Activated CD4-positive, CD25-positive, alpha-beta regulatory T cell treated with anti-CD3 and anti-CD28 coated beads, Interleukin-2, amount 50 U/mL, for 16 hours (primary cell): ENCODE measurements at regions not wholly inside any gene's neighbourhood (a gene's known extent, or its start where the extent isn't known, plus 50 kb on each side); places are given as distances from the start of the nearest gene placed in this dataset.

Source experiments
- DNase-seq: peaks from one replicate; pipeline ENCODE4 v3.0.0-alpha.2; 2020; ENCODE audit warnings: low read depth, low spot score

DNA sequence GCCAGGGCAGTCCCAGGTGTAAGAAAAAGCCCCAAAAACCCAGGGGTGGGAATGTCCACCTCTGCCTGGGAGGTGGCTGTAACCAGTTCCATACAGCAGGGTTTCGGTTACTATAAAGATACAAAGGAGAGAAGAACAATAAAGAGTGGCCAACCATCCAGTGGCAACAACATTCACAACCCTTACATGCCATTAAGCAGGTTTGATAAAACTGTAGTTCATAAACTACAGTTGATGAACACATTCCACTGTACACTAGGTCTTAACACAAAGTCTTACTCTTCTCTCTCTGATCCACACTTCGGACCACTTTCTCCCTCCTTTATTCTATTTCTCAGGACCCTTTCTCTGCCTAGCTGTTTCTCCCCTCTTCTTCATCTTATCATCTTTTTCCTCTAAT, 152.0 kb downstream of the TLE3 start:
- DNase-seq = no peak

DNA sequence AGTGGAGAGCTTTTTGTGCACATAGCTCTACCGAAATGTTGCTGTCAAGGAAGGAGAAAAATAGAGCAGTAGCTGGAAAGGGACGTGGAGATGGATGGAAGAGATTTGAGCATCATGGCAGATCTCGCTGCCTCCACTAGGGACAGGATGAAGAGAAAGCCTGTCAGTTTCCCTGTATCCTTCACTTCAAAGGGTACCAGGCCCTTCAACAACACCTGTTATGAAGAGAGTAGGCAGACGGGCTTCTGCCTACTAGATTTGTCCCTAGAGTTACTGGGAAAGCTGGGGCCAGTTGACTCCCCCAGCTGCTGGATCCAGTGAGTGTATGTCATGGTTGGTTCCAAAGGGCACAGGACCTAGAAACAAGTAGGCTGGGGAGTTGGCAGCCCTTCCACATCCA, 150.8 kb downstream of the TLE3 start:
- no peak for DNase-seq

DNA sequence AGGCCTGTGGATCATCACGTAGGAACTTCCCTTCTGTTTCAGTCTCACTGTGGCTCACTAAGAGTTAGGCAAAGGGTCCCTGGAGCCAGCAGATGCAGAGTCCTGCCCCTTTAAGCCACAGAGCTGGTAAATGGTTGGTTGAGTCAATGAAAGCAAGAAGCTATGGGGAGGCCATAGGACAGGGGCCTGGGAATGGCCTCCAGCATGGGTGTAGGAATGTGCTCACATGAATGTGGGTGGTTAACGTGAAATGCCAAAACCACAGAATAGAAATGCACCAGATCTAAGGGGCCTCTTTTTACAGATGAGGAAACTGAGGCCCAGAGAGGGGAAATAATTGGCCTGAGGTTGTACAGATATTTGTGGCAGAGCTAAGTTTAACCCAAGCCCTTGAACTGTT, 150.3 kb downstream of the TLE3 start:
- no peak for DNase-seq

DNA sequence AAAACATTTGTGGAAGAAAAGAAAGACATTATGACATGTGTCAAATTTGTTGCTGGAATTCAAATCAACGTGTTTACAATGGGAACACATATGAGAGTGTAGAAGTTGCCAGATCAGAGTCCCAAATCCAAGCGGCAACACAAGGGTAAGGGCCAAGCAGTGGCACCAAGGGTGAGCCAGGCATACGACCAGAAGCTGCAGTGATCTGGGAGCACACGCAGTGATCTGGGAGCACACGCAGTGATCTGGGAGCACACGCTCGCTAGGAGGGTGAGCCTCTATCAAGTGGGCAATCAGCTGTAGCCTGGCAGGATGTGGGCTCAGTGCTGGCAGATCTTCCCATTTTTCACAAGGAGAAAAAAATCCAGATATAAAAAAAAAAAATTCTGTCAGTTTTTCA, 148.2 kb downstream of the TLE3 start:
- DNase-seq = no peak

DNA sequence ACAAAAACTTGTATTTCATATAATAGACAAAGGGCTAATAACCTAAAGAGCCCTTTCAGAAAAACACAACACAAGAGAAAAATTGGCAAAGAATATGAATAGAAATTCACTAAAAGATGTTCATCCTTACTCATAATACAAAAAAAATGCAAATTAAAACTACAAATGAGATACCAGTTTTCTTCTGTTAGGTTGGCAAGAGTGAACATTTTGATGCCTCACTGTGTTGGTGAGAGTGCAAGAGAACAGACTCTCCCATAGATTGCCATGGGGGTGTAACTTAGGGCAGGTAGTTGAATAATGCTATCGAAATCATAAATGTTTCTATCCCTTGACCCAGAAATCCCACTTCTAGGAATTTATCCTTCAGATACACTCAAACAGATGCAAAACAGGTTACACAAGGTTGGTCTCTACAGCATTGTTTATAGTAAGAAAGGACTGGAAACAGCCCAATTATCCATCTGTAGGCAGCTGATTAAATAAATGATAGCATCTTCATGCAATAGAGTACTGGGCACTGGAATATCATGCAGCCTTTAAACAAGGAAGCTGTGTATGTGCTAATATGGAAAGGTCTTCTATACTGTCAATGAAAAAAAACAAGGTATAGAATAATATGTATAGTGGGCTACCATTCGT, 146.3 kb downstream of the TLE3 start:
- no peak for DNase-seq

DNA sequence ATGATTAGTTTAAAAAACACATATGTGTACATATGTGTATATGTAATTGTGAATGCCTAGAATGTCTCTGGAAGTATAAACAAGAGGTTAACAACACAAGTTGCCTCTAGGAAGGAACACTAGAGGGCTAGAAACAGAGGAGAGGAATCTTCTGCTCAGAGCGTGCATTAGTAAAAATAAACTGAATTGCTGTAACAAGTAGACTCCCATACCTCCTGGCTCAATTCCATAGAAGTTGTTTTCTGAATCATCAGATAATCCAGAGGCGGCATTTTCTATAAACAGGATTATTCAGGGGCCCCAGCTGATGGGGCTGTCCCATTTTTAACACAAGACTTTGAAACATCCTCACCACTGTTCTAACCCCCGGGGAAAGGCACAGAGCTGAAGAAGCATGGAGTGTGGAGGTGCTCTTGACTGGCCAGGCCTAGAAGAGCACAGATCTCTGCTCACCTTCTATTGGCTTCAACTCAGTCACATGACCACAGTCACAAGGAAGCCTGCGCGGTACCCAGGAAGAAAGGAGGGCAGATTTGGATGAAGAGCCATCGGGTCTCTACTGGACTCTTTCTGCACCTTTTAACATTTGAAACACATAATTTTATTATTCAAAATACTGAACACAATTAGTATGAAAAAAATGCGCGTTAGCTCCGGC, 145.7 kb downstream of the TLE3 start:
- DNase-seq = no peak

DNA sequence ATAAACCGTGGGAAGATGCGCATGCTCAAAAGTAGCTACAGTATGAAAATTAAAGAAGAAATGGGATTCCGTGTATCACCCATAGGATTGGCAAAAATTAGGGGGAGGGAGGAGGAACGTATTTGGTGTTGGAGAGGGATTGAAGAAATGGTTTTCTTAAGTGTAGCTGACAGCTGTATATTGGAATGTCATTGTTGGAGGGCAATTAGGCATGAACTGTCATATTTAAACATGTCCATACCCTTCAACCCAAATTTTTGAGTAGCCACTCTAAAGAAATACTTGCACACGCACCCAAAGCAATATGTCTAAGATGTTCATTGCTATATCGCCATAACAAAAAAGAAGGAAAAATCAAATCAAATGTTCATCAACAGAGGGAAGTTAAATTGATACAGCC, 144.7 kb downstream of the TLE3 start:
- DNase-seq = no peak

DNA sequence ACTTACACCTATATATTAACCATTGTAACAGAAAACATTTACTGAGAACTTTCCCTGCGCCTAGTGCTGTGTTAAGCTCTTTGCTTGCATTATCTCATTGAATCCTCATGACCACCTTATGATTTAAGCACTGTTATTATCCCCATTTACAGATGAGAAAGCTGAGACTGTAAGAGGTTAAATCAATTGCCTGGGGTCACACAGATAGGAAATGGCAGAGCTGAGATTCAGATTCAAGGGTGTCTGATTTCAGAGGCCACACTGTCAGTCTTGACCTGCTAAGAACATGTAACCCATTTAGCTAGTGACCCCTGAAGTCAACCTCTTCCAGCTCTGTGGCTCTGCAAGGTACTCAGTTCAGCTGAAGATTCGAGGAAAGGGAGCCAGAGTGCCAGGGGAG, 143.9 kb downstream of the TLE3 start:
- no peak for DNase-seq

DNA sequence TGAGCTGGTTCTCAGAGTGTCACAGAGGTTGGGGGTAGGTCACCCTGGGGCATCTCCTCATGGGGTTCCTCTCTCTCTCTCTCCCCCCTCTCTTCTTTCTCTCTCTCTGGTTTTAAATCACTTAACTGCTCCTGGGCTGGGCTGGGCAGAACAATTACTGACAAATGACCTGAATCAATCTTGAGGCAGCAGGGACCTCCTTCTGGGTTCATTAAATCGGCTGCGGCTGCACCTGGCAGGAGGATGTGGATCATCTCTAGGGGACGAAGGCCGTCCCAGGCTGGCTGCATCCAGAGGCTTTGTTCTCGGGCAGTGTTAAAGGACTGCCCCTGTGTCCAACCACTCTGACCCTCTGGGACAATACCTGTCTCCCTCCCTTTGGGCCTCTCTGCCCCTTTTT, 143.1 kb downstream of the TLE3 start:
- DNase-seq = no peak

DNA sequence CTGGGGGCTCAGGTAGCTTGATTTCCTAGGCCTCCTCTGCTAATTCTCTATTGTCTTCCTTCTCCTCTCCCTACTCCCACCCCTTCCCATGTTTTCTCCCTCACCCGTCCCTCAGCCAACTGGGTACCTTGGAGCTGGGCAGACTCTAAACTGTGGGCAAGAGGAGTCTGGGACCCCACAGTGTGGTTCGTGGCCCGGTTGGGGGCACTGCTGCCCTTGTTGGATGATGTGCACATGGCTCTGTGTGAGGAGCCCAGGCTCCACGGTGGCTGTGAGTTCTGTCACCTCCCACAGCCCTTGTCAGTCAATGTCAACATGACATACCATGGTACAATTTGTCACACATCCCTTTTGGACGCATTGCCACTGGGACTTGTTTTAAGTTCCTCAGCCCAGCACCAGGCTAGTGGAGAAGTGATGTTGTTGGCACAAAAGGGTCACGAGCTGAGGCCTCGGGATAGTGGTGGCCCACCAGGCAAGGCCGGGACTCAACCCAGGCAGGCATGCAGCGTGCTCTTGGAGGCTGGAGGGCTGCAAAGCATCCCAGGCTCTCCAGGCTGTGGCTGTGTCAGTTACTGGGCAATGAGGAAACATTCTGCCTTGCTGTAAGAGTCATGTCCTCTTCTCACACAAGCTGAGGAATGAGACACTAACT, 142.3 kb downstream of the TLE3 start:
- DNase-seq = no peak

DNA sequence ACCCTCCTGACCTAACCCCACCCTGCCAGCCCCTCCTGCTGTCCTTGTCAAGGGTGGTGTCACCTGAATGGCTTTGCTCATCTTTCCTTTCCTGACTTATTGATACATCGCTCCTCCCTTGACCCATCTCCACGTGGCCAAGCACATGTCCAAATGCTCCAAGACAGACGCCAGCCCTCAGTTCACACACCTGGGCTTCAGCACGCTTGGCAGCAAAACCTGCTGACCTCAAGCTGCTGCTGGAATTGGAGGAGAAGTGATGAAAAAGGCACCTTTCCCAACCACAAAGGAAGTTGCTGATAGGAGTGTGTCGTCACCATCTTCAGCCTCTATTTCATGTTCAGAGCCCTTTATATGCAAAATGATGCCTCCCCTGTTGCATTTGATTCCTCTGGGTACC, 141.3 kb downstream of the TLE3 start:
- DNase-seq = no peak

DNA sequence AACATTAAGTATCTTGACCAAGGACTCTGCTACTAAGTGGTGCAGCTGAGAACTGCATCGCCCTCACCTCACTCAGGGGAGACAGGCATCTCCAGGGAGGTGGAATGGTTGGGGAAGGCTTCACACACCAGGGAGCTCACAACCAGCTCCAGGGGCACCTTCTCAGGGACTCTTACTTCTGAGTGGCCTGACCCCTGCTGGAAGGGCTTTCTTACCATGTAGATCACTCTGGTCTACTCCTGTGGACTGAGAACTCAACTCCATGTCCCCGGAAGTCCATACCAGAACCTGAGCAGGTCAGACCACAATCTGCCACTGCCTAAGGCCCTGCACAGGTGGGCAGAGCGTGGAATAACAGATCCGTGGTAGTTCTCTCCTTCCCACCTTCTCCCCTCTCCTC, 140.5 kb downstream of the TLE3 start:
- DNase-seq = no peak

DNA sequence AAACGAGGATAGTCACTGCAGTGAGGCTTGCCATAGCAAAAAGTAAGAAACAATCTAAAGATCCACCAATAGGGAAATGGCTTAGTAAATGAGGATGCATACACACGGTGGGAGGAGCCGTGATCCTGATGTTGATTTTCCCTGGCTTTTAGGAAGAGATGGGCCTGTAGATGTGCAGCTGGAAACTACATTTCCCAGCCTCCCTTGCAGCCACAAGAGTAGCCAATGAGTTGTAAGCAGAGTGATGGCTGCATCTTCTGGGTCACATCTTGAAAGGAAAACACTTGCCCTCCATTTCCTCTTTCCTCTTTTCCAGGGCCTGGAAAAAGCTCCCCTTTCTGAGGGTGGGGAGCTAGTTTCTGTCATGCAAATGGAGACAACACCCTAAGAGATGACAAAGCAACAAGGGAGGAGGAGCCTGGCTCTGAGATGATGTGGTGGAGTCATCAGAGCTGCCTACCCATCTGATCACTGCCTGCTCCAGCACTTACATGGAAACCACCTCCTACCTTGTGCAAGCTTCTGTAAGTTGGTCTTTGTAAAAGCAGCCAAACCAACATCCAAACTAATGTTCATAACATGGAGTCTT, 139.1 kb downstream of the TLE3 start:
- no peak for DNase-seq

DNA sequence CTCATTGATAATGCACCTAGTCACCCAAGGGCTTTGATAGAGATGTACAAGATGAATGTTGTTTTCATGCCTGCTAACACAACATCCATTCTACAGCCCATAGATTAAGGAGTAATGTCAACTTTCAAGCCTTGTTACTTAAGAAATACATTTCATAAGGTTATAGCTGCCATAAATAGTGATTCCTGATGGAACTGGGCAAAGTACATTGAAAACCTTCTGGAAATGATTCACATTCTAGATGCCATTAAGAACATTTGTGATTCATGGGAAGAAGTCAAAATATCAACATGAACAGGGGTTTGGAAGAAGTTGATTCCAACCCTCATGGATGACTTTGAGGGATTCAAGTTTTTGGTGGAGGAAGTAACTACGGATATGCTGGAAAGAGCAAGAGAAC, 135.2 kb downstream of the TLE3 start:
- no peak for DNase-seq

DNA sequence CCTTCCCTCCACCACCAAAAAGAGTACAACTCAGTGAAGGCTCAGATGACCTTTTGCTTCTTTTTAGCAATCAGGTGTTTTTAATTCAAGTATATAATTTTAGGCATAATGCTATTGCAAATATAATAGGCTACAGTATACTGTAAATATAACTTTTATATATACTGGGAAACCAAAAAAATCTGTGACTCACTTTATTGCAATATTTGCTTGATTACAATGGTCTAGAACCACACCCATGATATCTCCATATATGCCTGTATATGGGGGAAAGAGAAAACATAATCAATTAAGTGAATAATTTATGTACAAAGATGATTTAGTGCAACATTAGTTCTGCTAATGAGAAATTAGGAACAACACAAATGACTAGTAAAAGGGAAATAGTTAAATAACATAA, 134.3 kb downstream of the TLE3 start:
- no peak for DNase-seq

DNA sequence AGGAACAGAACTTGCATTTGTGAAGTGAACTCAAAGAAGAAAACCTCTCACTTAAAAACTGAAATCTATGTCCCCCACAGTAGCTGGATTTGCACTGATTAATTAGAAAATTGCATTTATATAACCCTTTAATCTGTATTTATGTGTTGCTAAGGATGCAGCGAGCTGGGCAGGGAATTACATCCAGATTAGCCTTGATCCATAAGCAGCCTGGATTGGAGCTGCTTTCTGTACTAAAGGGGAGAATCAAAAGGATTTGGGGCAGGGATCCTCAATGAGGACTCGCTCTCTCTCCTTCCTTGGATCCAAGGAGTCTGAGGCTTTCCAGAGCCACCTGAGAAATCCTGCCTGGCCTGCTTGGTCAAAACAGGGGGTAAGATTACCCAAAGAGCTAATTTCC, 125.9 kb downstream of the TLE3 start:
- DNase-seq = no peak

DNA sequence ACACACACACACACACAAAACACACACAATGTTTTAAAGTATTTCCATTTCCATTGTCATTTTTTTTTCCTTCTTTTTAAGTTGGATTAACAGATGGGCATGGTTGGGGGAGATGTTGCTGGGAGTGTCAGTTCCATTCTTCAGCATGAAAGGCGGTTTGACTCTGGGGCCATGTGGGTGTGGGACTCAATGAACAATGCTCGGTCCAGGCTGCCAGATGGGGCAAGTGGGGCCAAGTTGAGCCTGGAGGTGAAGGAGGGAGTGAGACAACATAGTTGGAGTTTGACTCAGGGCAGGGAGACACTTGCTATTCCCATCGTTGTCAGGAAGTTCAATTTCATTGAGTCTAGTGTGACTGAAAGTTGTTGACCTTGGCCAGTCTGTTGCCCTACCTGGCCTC, 125.3 kb downstream of the TLE3 start:
- no peak for DNase-seq

DNA sequence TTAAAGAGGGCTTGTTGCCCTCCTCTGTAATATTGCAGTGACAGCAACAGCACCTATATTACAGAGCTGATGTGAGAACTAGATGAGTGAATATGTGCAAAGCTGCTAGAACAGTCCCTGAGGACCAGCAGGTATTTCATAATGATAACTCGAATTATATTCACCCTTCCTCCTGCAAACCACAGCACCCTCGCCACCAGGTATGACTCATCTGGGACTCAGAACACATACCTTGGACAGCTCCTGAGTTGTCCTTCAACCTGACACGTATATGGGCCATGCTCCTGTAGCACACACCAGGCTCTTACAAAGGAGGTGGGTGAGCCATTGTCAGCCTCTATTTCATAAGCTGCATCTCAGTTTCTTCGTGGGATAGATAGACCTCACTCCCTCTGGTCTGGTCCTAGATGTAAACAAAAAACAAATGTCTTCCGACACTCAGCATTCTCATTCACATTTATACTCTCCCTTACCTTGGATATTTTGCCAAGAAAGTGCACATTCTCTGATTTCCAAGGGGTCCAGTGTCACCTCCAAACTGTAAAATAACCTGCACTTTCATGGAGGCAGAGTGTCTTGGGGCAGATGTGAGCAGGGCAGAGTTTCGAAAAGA, 124.5 kb downstream of the TLE3 start:
- no peak for DNase-seq

DNA sequence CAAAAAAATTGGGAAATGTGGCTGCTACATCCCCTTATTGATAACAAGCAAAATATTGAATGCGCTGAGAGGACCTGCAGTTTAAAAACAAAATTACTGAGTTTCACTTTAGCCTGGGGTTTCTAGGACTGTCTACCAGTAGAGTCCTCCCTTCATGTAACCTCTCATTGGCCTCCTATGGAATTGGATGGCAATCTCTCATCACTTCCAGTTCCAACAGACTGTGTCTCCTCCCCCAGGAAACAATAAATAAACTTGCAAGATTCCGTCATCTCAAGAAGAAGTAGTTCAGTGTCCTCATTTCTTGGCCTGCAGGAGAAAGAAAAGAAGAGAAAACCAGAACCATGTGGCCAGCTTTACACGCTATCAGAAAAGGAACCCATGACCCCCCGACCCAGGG, 123.8 kb downstream of the TLE3 start:
- DNase-seq = no peak

DNA sequence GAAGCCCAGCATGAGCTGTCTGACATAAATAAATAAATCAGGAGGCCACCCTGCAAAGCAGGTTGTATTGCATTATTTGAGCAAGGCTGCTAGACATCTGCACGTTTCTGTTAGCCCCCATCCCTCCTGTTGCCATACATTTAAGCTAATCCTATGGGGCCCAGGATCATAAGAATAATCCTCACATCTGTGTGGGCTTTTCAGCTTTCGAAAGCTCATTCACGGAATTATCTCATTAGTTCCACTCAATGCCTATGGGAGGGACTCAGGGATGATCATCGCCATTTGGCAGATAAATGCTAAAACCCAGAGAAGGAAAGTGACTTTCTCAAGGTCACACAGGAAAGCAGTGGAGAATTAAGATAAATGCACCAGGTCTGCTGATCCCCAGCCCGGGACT, 123.4 kb downstream of the TLE3 start:
- no peak for DNase-seq

DNA sequence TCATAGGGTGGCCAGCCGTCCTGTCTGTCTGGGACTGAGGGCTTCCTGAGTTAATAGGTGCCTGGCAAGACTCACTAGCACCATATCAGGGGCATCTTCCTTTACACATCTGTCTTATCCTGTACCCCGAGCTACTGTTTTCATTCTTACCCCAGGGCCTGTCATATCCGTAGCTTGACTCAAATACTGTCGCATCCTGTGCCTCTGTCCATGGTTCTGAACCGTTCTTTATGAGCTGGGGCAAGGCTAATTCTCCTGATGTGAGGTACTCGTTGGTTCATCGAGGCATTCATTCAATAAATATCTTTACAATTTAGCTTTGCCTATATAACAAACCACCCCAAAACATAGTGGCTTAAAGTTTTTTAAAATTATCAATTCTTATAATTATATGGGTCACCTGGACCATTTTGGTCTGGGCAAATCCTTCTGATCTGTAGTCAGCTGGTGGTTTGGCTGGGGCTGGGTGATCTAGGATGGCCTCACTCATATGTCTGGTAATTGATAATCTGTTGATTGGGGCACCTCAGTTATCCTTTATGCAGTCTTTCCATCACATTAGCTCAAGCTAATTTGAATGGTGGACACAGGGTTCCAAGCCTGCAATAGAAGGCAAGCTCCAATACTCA, 121.2 kb downstream of the TLE3 start:
- DNase-seq = no peak

DNA sequence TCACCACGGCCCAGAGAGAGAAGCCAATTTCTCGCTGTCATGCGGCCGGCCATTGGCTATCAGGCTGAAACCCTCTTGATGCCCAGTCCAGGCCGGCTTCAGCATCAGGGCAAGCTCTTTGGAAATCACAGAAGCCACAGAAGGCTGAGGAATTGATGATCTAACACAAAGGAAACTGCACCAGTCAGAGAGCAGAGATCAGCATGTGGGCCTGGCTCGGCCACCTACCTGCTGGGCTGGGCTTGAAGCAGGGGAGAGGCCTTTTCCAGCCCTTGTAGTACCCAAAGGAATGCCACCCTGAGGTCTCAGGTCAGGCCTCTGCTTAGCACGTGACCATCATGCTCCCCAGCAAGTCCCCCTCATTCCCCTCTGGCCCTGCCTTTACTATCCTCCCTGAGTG, 119.1 kb downstream of the TLE3 start:
- DNase-seq = no peak
